Keratinocyte (primary cell): ENCODE measurements at regions not wholly inside any gene's neighbourhood (a gene's known extent, or its start where the extent isn't known, plus 50 kb on each side); places are given as distances from the start of the nearest gene placed in this dataset.
"Not testable (repeated sequence)": the region's sequence is repeated elsewhere in the genome, so short reads cannot be mapped to it uniquely, and the experiment has no call there.

Source experiments
- DNase-seq: peaks from one replicate; pipeline ENCODE4 v3.0.0-alpha.2; 2011; ENCODE audit warnings: low read depth, missing footprints, low spot score
- FAIRE-seq: peaks from 2 replicates; lab custom pipeline; 2011; peaks lifted over from hg19 to GRCh38; lab: Jason Lieb, UNC
- H2AFZ ChIP-seq: 2 replicates; pipeline ENCODE4 v1.6.0; 2012; ENCODE audit warnings: low read length, control low read depth, inconsistent platforms; ENCODE audit not compliant: control insufficient read depth
- H3K27ac ChIP-seq: 2 replicates; pipeline ENCODE4 v1.5.1; 2011; ENCODE audit warnings: low read length; ENCODE audit not compliant: control insufficient read depth, insufficient read depth
- H3K27me3 ChIP-seq: 3 replicates; pipeline ENCODE4 v1.6.0; 2011; ENCODE audit warnings: low read length; ENCODE audit not compliant: control insufficient read depth, insufficient read depth; ENCODE audit errors: extremely low read depth
- H3K36me3 ChIP-seq, 2 experiments: 2 replicates in 1 of 2; 3 replicates in 1 of 2; pipeline ENCODE4 v1.5.1; 2011; ENCODE audit warnings: low read length in 2 of 2, mild to moderate bottlenecking in 1 of 2; ENCODE audit not compliant: control insufficient read depth in 2 of 2, insufficient read depth in 2 of 2; ENCODE audit errors: extremely low read depth in 1 of 2
- H3K4me1 ChIP-seq: 3 replicates; pipeline ENCODE4 v1.5.1; 2011; ENCODE audit warnings: low read length; ENCODE audit not compliant: control insufficient read depth, insufficient read depth; ENCODE audit errors: extremely low read depth
- H3K4me2 ChIP-seq: 3 replicates; pipeline ENCODE4 v1.6.0; 2011; ENCODE audit warnings: low read depth, low read length; ENCODE audit not compliant: control insufficient read depth, insufficient read depth; ENCODE audit errors: extremely low read depth
- H3K4me3 ChIP-seq, 3 experiments: fragments of 200-600 bp in 1 of 3; sonication (generic) in 1 of 3; 2 replicates in 2 of 3; 3 replicates in 1 of 3; pipeline ENCODE4 v1.5.1; 2011 to 2016; ENCODE audit warnings: low read length in 3 of 3, mild to moderate bottlenecking in 3 of 3, control low read depth in 2 of 3, inconsistent platforms in 1 of 3, low read depth in 1 of 3, mixed read lengths in 1 of 3, mixed run types in 1 of 3, moderate library complexity in 1 of 3; ENCODE audit not compliant: control insufficient read depth in 2 of 3, insufficient read depth in 2 of 3; ENCODE audit errors: extremely low read depth in 1 of 3
- H3K79me2 ChIP-seq: 2 replicates; pipeline ENCODE4 v1.6.0; 2012; ENCODE audit warnings: low read length; ENCODE audit not compliant: control insufficient read depth, insufficient read depth
- H3K9ac ChIP-seq: 3 replicates; pipeline ENCODE4 v1.6.0; 2011; ENCODE audit warnings: low read length; ENCODE audit not compliant: control insufficient read depth, insufficient read depth; ENCODE audit errors: extremely low read depth
- H3K9me1 ChIP-seq: 3 replicates; pipeline ENCODE4 v1.6.0; 2011; ENCODE audit warnings: low read length; ENCODE audit not compliant: control insufficient read depth, insufficient read depth; ENCODE audit errors: extremely low read depth
- H3K9me3 ChIP-seq: 2 replicates; pipeline ENCODE4 v1.5.1; 2012; ENCODE audit warnings: low read depth, low read length; ENCODE audit not compliant: control insufficient read depth
- H4K20me1 ChIP-seq: 3 replicates; pipeline ENCODE4 v1.6.0; 2011; ENCODE audit warnings: low read length; ENCODE audit not compliant: control insufficient read depth, insufficient read depth; ENCODE audit errors: extremely low read depth
- dilution Hi-C: fragments of 300-500 bp; cut with MboI; formaldehyde crosslinking; loops from one replicate; pipeline ENCODE4 v1.7.0; 2020; ENCODE audit warnings: low sequenced_read_pairs; ENCODE audit not compliant: extremely low pct_ligation_motif_present

- H4K20me1 ChIP-seq, H3K4me3 ChIP-seq, H3K27me3 ChIP-seq, DNase-seq, H3K9me3 ChIP-seq, dilution Hi-C loops, H3K79me2 ChIP-seq, H2AFZ ChIP-seq, H3K36me3 ChIP-seq, H3K4me1 ChIP-seq, H3K9ac ChIP-seq, FAIRE-seq, H3K27ac ChIP-seq, H3K9me1 ChIP-seq, H3K4me2 ChIP-seq: not testable (repeated sequence)
These were observed 60.0 kb upstream of the GPC3 start for GRCh38 chrX:134045372-134045771.

GRCh38 chrX:134067107-134067506 lies 81.7 kb upstream of the GPC3 start:
- dilution Hi-C loops, H2AFZ ChIP-seq, DNase-seq, FAIRE-seq, H3K79me2 ChIP-seq, H3K9me3 ChIP-seq, H3K9me1 ChIP-seq, H3K4me3 ChIP-seq, H3K27me3 ChIP-seq, H3K36me3 ChIP-seq, H4K20me1 ChIP-seq, H3K4me2 ChIP-seq, H3K4me1 ChIP-seq, H3K9ac ChIP-seq, H3K27ac ChIP-seq: not testable (repeated sequence)

GRCh38 chrX:134071899-134072298 lies 86.5 kb upstream of the GPC3 start:
- dilution Hi-C loops, H3K9me1 ChIP-seq, DNase-seq, H3K4me1 ChIP-seq, H2AFZ ChIP-seq, H3K4me3 ChIP-seq, H4K20me1 ChIP-seq, H3K27me3 ChIP-seq, H3K9ac ChIP-seq, H3K36me3 ChIP-seq, H3K27ac ChIP-seq, H3K4me2 ChIP-seq, FAIRE-seq, H3K79me2 ChIP-seq: not testable (repeated sequence)
- H3K9me3 ChIP-seq, result peaks cover 11% of the 10 kb centered on the region
